Endometrium (tissue), 2 donors: ENCODE measurements at regions not wholly inside any gene's neighbourhood (a gene's known extent, or its start where the extent isn't known, plus 50 kb on each side); places are given as distances from the start of the nearest gene placed in this dataset.
"Not testable (repeated sequence)": the region's sequence is repeated elsewhere in the genome, so short reads cannot be mapped to it uniquely, and the experiment has no call there.

Source experiments
- FAIRE-seq: peaks from 2 replicates; lab custom pipeline; 2012; peaks lifted over from hg19 to GRCh38; lab: Jason Lieb, UNC
- donor health status: control.
- donor health status: control.

- no peak for FAIRE-seq
These were observed 465.5 kb downstream of the XIRP2 start for GRCh38 chr2:167353605-167354280.

- no peak for FAIRE-seq
These were observed 457.3 kb downstream of the XIRP2 start for GRCh38 chr2:167345559-167345958.

- FAIRE-seq: no peak
These were observed 454.5 kb downstream of the XIRP2 start for GRCh38 chr2:167342769-167343168.

GRCh38 chr2:167340322-167340721 lies 452.0 kb downstream of the XIRP2 start:
- no peak for FAIRE-seq

DNA sequence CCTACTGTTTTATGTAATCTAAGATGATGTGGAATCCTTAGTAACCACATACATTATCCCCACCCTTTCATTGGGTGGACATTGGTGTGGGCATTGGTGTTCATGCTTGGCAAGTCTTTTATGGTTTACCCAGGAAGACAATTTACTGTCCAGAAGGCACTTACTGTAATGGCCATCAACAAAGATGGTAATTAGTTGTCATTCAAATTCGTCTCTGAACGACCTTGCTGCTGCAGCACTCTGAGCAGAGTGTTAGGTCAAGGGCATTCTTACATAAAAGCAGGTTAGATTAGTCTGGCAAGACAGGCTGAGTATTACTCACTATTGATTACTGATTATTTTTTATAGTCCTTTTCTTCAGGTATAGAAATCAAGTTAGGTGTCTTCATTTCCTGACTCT lies 447.9 kb downstream of the XIRP2 start:
- no peak for FAIRE-seq

DNA sequence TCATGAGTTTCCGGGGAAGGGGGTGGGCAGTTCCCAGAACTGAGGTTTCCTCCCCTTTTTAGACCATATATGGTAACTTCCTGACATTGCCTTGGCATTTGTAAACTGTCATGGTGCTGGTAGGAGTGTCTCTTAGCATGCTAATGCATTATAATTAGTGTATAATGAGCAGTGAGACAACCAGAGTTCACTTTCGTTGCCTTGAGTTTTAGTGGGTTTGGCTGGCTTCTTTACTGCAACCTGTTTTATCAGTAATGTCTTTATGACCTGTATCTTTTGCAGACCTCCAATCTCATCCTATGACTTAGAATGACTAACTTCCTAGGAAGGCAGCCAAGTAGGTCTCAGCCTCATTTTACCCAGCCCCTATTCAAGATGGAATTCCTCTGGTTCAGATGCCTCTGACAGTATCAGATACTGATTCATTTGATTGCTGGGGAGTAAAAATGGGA lies 447.3 kb downstream of the XIRP2 start:
- no peak for FAIRE-seq

- no peak for FAIRE-seq
These were observed 446.0 kb downstream of the XIRP2 start for GRCh38 chr2:167334146-167334742.

GRCh38 chr2:167333245-167333644 lies 445.0 kb downstream of the XIRP2 start:
- no peak for FAIRE-seq

GRCh38 chr2:167332358-167332757 lies 444.1 kb downstream of the XIRP2 start:
- FAIRE-seq: no peak

DNA sequence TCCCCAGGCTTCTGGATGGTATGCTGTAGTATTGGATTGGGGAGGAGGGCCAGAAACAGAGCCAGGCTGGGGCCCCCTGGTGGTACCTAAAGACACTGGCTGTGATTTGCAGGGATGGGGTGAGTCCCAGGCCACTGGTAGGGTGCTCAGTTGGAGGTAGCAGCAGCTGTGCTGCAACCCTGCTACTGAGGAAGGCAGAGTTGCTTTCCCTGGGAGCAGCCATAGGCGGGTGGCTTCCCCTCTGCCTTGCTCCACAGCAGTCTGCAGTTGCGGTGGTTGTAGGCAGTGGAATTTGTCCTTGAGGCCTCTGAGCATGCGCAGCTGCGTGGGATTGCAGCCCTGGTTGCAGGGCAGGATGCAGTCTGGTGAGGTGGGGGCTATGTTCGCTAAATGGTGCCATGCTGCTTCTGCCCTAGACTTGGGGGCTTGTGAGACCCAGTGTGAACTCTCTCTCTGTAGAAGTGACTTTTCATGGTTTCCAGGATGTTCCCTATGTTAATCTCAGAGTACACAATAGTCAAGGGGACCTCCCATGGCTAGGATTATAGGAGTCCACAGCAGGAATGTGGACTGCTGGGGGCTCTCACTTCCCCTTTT lies 443.5 kb downstream of the XIRP2 start:
- no peak for FAIRE-seq

DNA sequence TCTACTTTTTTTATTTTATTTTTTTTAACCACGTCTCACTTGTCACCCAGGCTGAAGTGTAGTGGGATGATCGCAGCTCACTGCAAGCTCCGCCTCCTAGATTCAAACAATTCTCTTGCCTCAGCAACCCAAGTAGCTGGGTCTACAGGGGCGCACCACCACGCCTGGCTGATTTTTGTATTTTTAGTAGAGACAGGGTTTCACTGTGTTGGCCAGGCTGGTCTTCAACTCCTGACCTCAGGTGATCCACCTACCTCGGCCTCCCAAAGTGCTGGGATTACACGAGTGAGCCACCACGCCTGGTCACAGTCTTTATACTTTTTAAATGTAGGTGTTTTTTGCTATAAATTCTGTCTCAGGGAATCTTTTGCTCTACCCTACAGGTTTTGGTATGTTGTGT lies 440.5 kb downstream of the XIRP2 start:
- FAIRE-seq: not testable (repeated sequence)

- no peak for FAIRE-seq
These were observed 434.5 kb downstream of the XIRP2 start for GRCh38 chr2:167322795-167323194.

DNA sequence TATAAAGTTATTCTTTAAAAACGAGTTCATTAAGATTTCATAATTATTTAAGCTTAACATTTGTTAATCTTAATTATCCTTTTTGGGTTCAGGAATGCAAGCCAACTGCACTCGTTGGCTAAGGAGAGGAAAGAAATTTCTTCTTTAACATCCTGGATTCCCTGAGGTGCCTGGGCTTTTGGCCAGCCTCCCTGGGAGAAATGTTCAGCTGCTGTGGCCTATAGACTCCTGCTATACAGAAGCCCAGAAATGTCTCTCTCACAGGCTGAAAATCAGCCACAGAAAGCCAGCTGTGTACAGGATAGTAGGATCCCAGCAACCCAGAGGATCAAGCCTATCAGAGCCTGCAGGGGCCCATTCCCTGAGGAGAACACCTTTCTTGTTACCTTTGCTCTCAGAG lies 430.3 kb downstream of the XIRP2 start:
- FAIRE-seq: no peak

DNA sequence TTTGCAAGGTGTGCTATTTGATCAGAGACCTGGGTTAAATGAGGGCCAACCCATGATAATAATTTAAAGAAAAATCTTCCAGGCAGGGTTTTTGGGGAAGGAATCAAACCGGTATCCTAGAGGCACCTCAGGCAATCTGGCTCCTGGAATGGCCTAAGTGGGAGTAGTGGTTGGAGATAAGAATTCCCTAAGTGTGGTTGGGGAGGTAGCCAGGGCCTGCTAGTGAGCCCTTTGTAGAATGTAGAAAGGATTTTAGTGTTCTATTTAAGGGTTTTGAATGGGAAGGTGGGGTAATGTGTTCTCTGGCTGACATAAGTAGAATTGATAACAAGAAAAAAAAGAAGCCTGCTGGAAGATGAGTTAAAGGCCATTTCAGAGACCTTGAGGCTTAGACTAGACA lies 422.2 kb downstream of the XIRP2 start:
- no peak for FAIRE-seq
